H9 (cell line): ENCODE measurements at regions not wholly inside any gene's neighbourhood (a gene's known extent, or its start where the extent isn't known, plus 50 kb on each side); places are given as distances from the start of the nearest gene placed in this dataset.

Source experiments
- DNase-seq: peaks from one replicate; pipeline ENCODE4 v3.0.0-alpha.2; 2017
- H2AFZ ChIP-seq: one replicate; pipeline ENCODE4 v1.6.1; 2013; ENCODE audit warnings: mild to moderate bottlenecking, low read length, control low read depth, moderate library complexity
- H2AK5ac ChIP-seq: 2 replicates; pipeline ENCODE4 v1.6.1; 2013; ENCODE audit warnings: low read length, control low read depth, mixed read lengths; ENCODE audit not compliant: insufficient read length
- H2BK120ac ChIP-seq: one replicate; pipeline ENCODE4 v1.6.1; 2013; ENCODE audit warnings: low read depth, mild to moderate bottlenecking, low read length, control low read depth, inconsistent platforms; ENCODE audit not compliant: poor library complexity, severe bottlenecking
- H2BK12ac ChIP-seq: 2 replicates; pipeline ENCODE4 v1.6.1; 2013; ENCODE audit warnings: low read length, control low read depth, mixed read lengths, low read depth; ENCODE audit not compliant: insufficient read length
- H2BK15ac ChIP-seq: 2 replicates; pipeline ENCODE4 v1.6.1; 2013; ENCODE audit warnings: low read depth, low read length, control low read depth
- H2BK20ac ChIP-seq: one replicate; pipeline ENCODE4 v1.6.1; 2013; ENCODE audit warnings: low read depth, mild to moderate bottlenecking, low read length, control low read depth, inconsistent platforms; ENCODE audit not compliant: poor library complexity, severe bottlenecking
- H2BK5ac ChIP-seq: 2 replicates; pipeline ENCODE4 v1.6.1; 2013; ENCODE audit warnings: low read length, control low read depth, mixed read lengths; ENCODE audit not compliant: insufficient read length
- H3K14ac ChIP-seq: 2 replicates; pipeline ENCODE4 v1.6.1; 2013; ENCODE audit warnings: low read length, control low read depth; ENCODE audit not compliant: insufficient read depth
- H3K18ac ChIP-seq: 2 replicates; pipeline ENCODE4 v1.6.1; 2013; ENCODE audit warnings: low read depth, mild to moderate bottlenecking, mixed read lengths, low read length, control low read depth; ENCODE audit not compliant: insufficient read length
- H3K23ac ChIP-seq: 2 replicates; pipeline ENCODE4 v1.6.1; 2013; ENCODE audit warnings: low read length, control low read depth, mixed read lengths, low read depth; ENCODE audit not compliant: insufficient read length
- H3K23me2 ChIP-seq: 2 replicates; pipeline ENCODE4 v1.6.1; 2013; ENCODE audit warnings: low read depth, mild to moderate bottlenecking, mixed read lengths, low read length, control low read depth; ENCODE audit not compliant: insufficient read length, poor library complexity, severe bottlenecking
- H3K27ac ChIP-seq: 2 replicates; pipeline ENCODE4 v1.5.1; 2013; ENCODE audit warnings: low read length, control low read depth, mixed read lengths, low read depth; ENCODE audit not compliant: insufficient read length
- H3K27me3 ChIP-seq: 2 replicates; pipeline ENCODE4 v1.6.1; 2013; ENCODE audit warnings: low read length, control low read depth, inconsistent platforms; ENCODE audit not compliant: insufficient read depth
- H3K4ac ChIP-seq: 2 replicates; pipeline ENCODE4 v1.6.1; 2013; ENCODE audit warnings: low read depth, mild to moderate bottlenecking, control low read depth, inconsistent platforms, low read length, moderate library complexity
- H3K4me1 ChIP-seq: 2 replicates; pipeline ENCODE4 v1.6.1; 2013; ENCODE audit warnings: low read length, control low read depth, inconsistent platforms; ENCODE audit not compliant: insufficient read depth
- H3K4me2 ChIP-seq: 2 replicates; pipeline ENCODE4 v1.6.1; 2013; ENCODE audit warnings: low read length, control low read depth, mixed read lengths; ENCODE audit not compliant: insufficient read length, insufficient read depth
- H3K56ac ChIP-seq: 2 replicates; pipeline ENCODE4 v1.6.1; 2013; ENCODE audit warnings: low read depth, mild to moderate bottlenecking, mixed read lengths, low read length, control low read depth; ENCODE audit not compliant: insufficient read length
- H3K79me1 ChIP-seq: 2 replicates; pipeline ENCODE4 v1.6.1; 2013; ENCODE audit warnings: low read depth, mild to moderate bottlenecking, moderate library complexity, low read length, control low read depth, inconsistent platforms; ENCODE audit not compliant: insufficient read depth, poor library complexity, severe bottlenecking
- H3K79me2 ChIP-seq: 2 replicates; pipeline ENCODE4 v1.6.1; 2013; ENCODE audit warnings: low read length, control low read depth, inconsistent platforms; ENCODE audit not compliant: insufficient read depth
- H3K9ac ChIP-seq: 2 replicates; pipeline ENCODE4 v1.6.1; 2013; ENCODE audit warnings: low read length, control low read depth, mixed read lengths; ENCODE audit not compliant: insufficient read length; ENCODE audit errors: extremely low read depth
- H3K9me3 ChIP-seq: one replicate; pipeline ENCODE4 v1.6.1; 2013; ENCODE audit warnings: low read depth, low read length, inconsistent platforms; ENCODE audit not compliant: control insufficient read depth
- H3T11ph ChIP-seq: one replicate; pipeline ENCODE4 v1.6.1; 2013; ENCODE audit warnings: mild to moderate bottlenecking, low read length, control low read depth, inconsistent platforms
- H4K20me1 ChIP-seq: one replicate; pipeline ENCODE4 v1.6.1; 2013; ENCODE audit not compliant: control insufficient read depth, insufficient read length, insufficient read depth
- H4K5ac ChIP-seq: 2 replicates; pipeline ENCODE4 v1.6.1; 2013; ENCODE audit warnings: low read depth, mild to moderate bottlenecking, mixed read lengths, low read length, control low read depth; ENCODE audit not compliant: insufficient read length
- H4K8ac ChIP-seq: replicated peaks from 2 replicates; pipeline ENCODE4 v1.6.1; 2013; ENCODE audit warnings: low read length, control low read depth, mixed read lengths, low read depth; ENCODE audit not compliant: insufficient read length
- H4K91ac ChIP-seq: 2 replicates; pipeline ENCODE4 v1.6.1; 2013; ENCODE audit warnings: low read depth, mild to moderate bottlenecking, moderate library complexity, mixed read lengths, low read length, control low read depth; ENCODE audit not compliant: insufficient read length
- H3K27ac Mint-ChIP-seq, 3 experiments: 2 replicates in 2 of 3; 3 replicates in 1 of 3; pipeline ENCODE4 v1.8.0; 2020 to 2021; ENCODE audit warnings: mixed read lengths in 3 of 3, mild to moderate bottlenecking in 1 of 3, moderate library complexity in 1 of 3
- H3K27me3 Mint-ChIP-seq: 2 replicates; pipeline ENCODE4 v1.8.0; 2021; ENCODE audit warnings: low read depth, mild to moderate bottlenecking, moderate library complexity, mixed read lengths
- H3K36me3 Mint-ChIP-seq, 3 experiments: 2 replicates in 2 of 3; 3 replicates in 1 of 3; pipeline ENCODE4 v1.8.0; 2020 to 2021; ENCODE audit warnings: low read depth in 3 of 3, mixed read lengths in 3 of 3; ENCODE audit not compliant: insufficient read depth in 1 of 3
- H3K4me1 Mint-ChIP-seq, 2 experiments: 2 replicates each; pipeline ENCODE4 v1.8.0; 2020; ENCODE audit warnings: mixed read lengths in 2 of 2
- H3K4me3 Mint-ChIP-seq, 2 experiments: 2 replicates in 1 of 2; 3 replicates in 1 of 2; pipeline ENCODE4 v1.8.0; 2020 to 2021; ENCODE audit warnings: mild to moderate bottlenecking in 2 of 2, mixed read lengths in 2 of 2, moderate library complexity in 1 of 2
- H3K9me3 Mint-ChIP-seq, 2 experiments: 2 replicates in 1 of 2; 3 replicates in 1 of 2; pipeline ENCODE4 v1.8.0; 2020; ENCODE audit warnings: mild to moderate bottlenecking in 2 of 2, mixed read lengths in 2 of 2, moderate library complexity in 1 of 2
- WGBS: extraction: QIAGEN DNeasy Blood & Tissue Kit; methylation state at CpG from one replicate; pipeline ENCODE4 v1.1.7; 2013; ENCODE audit warnings: missing lambda C conversion rate, low lambda C conversion rate, mixed read lengths; ENCODE audit not compliant: insufficient read length; ENCODE audit errors: extremely low coverage; 5-methylcytosine and 5-hydroxymethylcytosine counted together
- TF ChIP-seq, protein P1 (sequence below): fragments of 200-600 bp; sonication (generic); conservative IDR thresholded peaks from 3 replicates; pipeline ENCODE4 v1.8.0; 2021; ENCODE audit warnings: antibody characterized with exemption, mild to moderate bottlenecking

DNA sequence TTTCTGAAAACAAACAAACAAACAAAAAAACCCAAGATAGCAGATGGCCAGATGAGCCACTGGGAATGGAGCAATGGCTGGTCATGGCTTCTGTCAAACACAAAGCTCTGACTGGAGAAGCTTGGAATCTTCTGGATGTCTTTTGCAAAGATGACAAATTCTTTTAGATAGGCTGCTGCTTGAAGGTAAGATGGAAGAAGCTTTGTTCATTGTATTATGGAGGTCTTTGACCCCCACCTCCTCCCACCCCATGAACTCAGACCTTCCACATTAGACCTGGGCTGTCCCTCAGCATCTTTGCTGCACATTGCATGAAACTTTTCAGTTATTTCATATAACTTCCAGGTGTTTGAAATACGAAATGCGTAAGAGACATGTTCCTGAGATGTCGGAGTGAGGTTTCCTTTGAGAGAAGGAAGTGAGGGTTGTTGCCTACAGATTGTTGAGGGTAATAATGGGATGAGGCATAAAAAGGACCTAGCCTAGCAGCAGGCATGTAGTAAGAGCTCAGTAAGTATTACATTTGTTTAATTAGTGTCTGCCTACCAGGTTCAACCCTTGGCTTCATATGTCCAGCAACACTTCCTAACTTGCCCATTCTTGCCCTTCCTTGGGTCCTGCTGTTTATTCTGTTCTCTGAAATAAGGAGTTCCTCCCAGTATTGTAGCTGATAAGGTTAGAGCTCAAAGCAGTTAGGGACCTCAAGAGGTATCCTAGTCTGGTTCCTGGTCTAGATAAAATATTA lies 51.4 kb upstream of the IER3 start:
- H3K79me2 ChIP-seq: no peaks in the 10 kb centered on the region
- no peak overlapping the region for H2BK120ac ChIP-seq
- no peaks in the 10 kb centered on the region for H3K23me2 ChIP-seq
- H2BK15ac ChIP-seq: no peak overlapping the region
- no peak overlapping the region for H3K9ac ChIP-seq
- H3T11ph ChIP-seq: no peak overlapping the region
- no peak overlapping the region for H2BK20ac ChIP-seq
- no peak overlapping the region for H3K4me2 ChIP-seq
- H3K14ac ChIP-seq: no peak overlapping the region
- H3K4ac ChIP-seq: no peak overlapping the region
- H3K79me1 ChIP-seq: no peaks in the 10 kb centered on the region
- WGBS: no CpG with 5 or more reads among the region's 3 CpGs
- H4K5ac ChIP-seq: no peak overlapping the region
- H3K27ac Mint-ChIP-seq: no peak overlapping the region
- peaks cover 4% of the 10 kb centered on the region in 2 experiments; a peak in 3 of 4 replicates for H3K4me1 Mint-ChIP-seq
- no peaks in the 10 kb centered on the region for H3K9me3 Mint-ChIP-seq
- H3K27me3 ChIP-seq: peaks cover 7% of the 10 kb centered on the region; the same call in 1 of the 2 replicates
- no peak for DNase-seq
- no peak overlapping the region for H3K27ac ChIP-seq
- no peak overlapping the region for H2AFZ ChIP-seq
- no peak overlapping the region for H3K18ac ChIP-seq
- no peak overlapping the region for H2AK5ac ChIP-seq
- no peak overlapping the region for H2BK12ac ChIP-seq
- H4K8ac ChIP-seq: no peak overlapping the region
- H3K23ac ChIP-seq: no peak overlapping the region
- no peaks in the 10 kb centered on the region for H3K4me1 ChIP-seq
- TF ChIP-seq, protein P1, sequence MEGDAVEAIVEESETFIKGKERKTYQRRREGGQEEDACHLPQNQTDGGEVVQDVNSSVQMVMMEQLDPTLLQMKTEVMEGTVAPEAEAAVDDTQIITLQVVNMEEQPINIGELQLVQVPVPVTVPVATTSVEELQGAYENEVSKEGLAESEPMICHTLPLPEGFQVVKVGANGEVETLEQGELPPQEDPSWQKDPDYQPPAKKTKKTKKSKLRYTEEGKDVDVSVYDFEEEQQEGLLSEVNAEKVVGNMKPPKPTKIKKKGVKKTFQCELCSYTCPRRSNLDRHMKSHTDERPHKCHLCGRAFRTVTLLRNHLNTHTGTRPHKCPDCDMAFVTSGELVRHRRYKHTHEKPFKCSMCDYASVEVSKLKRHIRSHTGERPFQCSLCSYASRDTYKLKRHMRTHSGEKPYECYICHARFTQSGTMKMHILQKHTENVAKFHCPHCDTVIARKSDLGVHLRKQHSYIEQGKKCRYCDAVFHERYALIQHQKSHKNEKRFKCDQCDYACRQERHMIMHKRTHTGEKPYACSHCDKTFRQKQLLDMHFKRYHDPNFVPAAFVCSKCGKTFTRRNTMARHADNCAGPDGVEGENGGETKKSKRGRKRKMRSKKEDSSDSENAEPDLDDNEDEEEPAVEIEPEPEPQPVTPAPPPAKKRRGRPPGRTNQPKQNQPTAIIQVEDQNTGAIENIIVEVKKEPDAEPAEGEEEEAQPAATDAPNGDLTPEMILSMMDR: no peak
- no peak overlapping the region for H3K56ac ChIP-seq
- H4K20me1 ChIP-seq: no peaks in the 10 kb centered on the region
- no peak overlapping the region for H3K4me3 Mint-ChIP-seq
- no peak overlapping the region for H2BK5ac ChIP-seq
- H4K91ac ChIP-seq: no peak overlapping the region
- H3K27me3 Mint-ChIP-seq: peaks cover 57% of the 10 kb centered on the region
- H3K36me3 Mint-ChIP-seq: no peaks in the 10 kb centered on the region
- no peaks in the 10 kb centered on the region for H3K9me3 ChIP-seq
